ENCODE measurements at regions not wholly inside any gene's neighbourhood (a gene's known extent, or its start where the extent isn't known, plus 50 kb on each side); places are given as distances from the start of the nearest gene placed in this dataset.

DNA sequence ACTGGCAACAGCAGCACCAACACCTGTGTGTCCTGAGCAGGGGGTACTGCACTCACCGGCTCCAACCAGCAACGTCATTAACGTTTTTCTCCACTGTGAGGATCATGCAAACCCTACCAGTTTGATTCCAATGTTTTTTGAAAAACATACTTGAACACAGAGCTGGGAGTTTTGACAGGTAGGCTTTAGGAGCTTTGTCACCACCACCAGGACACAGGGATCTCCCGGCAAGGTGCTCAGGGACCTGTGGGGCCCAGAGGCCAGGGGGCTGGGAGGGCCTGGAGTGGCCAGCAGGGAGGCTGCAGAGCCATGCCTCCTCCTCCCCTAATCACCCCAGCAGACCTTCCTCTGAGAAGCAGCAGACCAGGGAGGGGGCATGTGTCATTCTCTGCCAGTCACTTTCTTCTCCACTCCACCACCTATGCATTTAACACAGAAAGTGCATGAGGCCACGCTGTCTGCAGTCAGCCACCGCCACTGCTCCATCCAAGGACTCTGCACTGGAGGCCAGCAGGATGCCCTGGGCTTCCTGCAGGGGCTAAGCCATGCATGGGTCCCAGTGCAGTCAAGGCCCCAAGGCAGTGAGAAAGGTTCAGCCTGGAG is 768.2 kb downstream of the KCNJ18 start:
- TF ChIP-seq, protein P1, sequence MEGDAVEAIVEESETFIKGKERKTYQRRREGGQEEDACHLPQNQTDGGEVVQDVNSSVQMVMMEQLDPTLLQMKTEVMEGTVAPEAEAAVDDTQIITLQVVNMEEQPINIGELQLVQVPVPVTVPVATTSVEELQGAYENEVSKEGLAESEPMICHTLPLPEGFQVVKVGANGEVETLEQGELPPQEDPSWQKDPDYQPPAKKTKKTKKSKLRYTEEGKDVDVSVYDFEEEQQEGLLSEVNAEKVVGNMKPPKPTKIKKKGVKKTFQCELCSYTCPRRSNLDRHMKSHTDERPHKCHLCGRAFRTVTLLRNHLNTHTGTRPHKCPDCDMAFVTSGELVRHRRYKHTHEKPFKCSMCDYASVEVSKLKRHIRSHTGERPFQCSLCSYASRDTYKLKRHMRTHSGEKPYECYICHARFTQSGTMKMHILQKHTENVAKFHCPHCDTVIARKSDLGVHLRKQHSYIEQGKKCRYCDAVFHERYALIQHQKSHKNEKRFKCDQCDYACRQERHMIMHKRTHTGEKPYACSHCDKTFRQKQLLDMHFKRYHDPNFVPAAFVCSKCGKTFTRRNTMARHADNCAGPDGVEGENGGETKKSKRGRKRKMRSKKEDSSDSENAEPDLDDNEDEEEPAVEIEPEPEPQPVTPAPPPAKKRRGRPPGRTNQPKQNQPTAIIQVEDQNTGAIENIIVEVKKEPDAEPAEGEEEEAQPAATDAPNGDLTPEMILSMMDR (IDR thresholded peaks at IDR 0.05; ENCODE audit: unreplicated experiment) = no peak
- peaks cover 4% of the 10 kb centered on the region for H3K36me3 Mint-ChIP-seq
- no peak for DNase-seq (ENCODE audit: low spot score in 2 of 2, unreplicated experiment in 2 of 2)
- H3K9me3 Mint-ChIP-seq = peaks cover 62% of the 10 kb centered on the region
- H3K27me3 Mint-ChIP-seq (ENCODE audit: low read depth) = no peaks in the 10 kb centered on the region
- no peak overlapping the region for H3K4me3 Mint-ChIP-seq
- H3K4me1 Mint-ChIP-seq = no peaks in the 10 kb centered on the region
- no peak overlapping the region for H3K27ac Mint-ChIP-seq

DNA sequence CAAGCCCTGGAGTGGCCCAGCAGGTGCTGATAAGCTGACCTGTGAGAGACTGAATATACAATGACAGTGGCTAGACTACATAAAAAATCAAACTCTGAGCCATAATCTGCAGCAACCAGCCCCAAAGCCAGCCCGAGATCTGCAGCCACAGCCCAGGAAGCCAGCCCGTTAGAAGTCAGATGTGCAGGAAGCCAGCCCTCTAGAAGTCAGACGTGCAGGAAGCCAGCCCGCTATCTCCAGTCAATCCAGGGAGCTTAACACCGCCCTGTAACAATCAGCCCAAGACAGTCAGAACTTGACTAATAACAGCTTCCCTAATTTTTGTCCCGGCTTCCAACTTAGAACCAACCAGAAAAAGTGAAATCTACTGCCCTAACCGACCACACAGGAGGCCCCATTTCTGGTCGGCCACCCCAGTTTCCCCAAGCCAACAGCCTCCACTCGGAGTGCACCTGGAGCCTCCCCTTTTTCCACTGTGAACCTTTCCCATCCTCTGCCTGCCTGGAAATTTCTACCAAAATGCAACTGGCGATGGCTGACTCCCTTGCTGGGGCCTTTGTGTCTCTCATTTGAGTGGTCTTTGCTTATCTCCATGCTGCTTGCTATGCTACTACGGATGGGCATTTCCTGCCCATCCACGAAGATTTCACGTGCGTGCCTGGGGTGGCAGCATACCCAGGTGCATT is 769.3 kb downstream of the KCNJ18 start:
- no peak for DNase-seq (ENCODE audit: low spot score in 2 of 2, unreplicated experiment in 2 of 2)
- TF ChIP-seq, protein P1 (IDR thresholded peaks at IDR 0.05; ENCODE audit: unreplicated experiment) = no peak
- peaks cover 66% of the 10 kb centered on the region for H3K9me3 Mint-ChIP-seq
- peaks cover 2% of the 10 kb centered on the region for H3K36me3 Mint-ChIP-seq
- no peaks in the 10 kb centered on the region for H3K27me3 Mint-ChIP-seq (ENCODE audit: low read depth)
- H3K27ac Mint-ChIP-seq = no peak overlapping the region
- no peak overlapping the region for H3K4me3 Mint-ChIP-seq
- H3K4me1 Mint-ChIP-seq = no peaks in the 10 kb centered on the region

DNA sequence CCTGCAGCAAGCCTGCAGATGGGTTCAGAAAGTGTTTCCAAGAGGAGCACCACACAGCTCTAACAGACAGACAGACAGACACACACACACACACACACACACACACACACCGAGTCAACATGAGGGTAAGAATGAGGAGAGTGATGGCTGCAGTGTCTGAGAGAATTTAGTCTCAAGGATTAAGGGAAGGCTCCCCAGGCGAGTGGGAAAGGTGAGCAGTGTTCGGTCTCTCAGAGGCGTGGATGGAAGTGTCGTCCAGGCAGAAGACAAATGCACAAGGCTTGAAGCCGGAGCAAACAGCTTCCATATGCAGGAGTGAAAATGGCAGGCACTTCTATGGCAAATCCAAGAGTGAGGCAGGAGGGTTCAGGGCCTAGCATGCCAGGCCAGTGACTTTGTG is 770.1 kb downstream of the KCNJ18 start:
- H3K4me3 Mint-ChIP-seq = no peak overlapping the region
- H3K27ac Mint-ChIP-seq = no peak overlapping the region

DNA sequence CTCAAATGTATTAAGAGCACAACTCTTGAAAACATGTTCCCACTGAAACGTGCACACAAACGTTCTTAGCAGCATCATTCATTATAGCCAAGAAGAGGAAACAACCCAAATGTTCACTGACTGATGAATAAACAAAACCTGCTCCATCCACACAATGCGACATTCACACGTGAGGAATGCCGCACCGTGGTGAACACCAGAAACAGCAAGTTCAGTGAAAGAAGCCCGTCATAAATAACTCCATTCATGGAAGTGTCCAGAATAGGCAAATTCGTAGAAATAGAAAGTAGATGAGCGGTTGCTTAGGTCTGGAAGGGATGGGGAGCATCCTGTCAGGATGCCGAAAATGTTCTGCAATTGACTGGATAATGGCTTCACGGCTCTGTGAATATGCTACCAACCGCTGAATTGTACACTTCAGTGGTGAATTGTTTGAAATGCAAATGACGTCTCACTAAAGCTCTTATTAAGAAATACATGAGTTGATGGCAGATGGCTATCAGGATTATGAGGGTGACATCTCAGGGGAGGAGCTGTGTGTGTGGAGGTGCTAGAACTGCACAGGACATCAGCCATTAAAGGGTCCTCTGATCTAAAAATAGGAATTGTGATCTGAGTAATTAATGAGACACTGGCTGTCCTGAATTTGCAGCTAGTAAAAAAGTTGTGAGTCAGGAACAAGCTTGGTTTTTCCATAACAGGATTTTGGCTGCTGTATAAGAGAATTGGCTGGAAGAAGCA is 771.0 kb downstream of the KCNJ18 start:
- Mint-ChIP-seq H3K36me3 (no peaks in the 10 kb centered on the region), H3K4me3 (no peak overlapping the region), H3K9me3 (peaks cover 65% of the 10 kb centered on the region), H3K4me1 (no peaks in the 10 kb centered on the region), H3K27me3 (ENCODE audit: low read depth) (no peaks in the 10 kb centered on the region), H3K27ac (no peak overlapping the region)
- no peak for DNase-seq (ENCODE audit: low spot score in 2 of 2, unreplicated experiment in 2 of 2)
- TF ChIP-seq, protein P1 (IDR thresholded peaks at IDR 0.05; ENCODE audit: unreplicated experiment) = no peak

More for the DNA sequence above, 770.1 kb downstream of the KCNJ18 start:
- Mint-ChIP-seq H3K9me3 (peaks cover 64% of the 10 kb centered on the region), H3K4me1 (no peaks in the 10 kb centered on the region), H3K36me3 (no peaks in the 10 kb centered on the region), H3K27me3 (ENCODE audit: low read depth) (no peaks in the 10 kb centered on the region)
- TF ChIP-seq, protein P1 (IDR thresholded peaks at IDR 0.05; ENCODE audit: unreplicated experiment) = no peak
- no peak for DNase-seq (ENCODE audit: low spot score in 2 of 2, unreplicated experiment in 2 of 2)

DNA sequence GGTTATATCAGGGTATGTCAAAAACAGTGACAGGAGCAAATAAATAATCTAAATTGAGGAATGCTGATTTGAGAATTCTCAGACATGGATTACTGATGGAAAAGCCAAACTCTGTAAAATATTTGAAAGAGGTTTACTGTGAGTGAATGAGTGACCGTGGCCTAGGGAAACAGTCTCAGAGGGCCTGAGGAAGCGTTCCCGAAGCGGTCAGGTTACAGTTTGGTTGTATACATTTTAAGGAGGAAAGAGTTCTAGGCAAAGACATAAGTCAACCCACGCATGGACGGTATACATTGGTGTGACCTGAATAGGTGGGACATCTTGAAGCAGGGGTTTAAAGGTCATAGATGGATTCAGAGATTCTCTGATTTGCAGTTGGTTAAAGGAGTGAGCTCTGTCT is 771.7 kb downstream of the KCNJ18 start:
- Mint-ChIP-seq H3K27ac (no peak overlapping the region), H3K4me3 (no peak overlapping the region), H3K4me1 (no peaks in the 10 kb centered on the region), H3K36me3 (no peaks in the 10 kb centered on the region), H3K27me3 (ENCODE audit: low read depth) (no peaks in the 10 kb centered on the region), H3K9me3 (peaks cover 66% of the 10 kb centered on the region)
- no peak for DNase-seq (ENCODE audit: low spot score in 2 of 2, unreplicated experiment in 2 of 2)
- TF ChIP-seq, protein P1 (IDR thresholded peaks at IDR 0.05; ENCODE audit: unreplicated experiment) = no peak

Measured in mesothelial cell of epicardium (in vitro differentiated cells).